ENCODE measurements at regions not wholly inside any gene's neighbourhood (a gene's known extent, or its start where the extent isn't known, plus 50 kb on each side); places are given as distances from the start of the nearest gene placed in this dataset.

DNA sequence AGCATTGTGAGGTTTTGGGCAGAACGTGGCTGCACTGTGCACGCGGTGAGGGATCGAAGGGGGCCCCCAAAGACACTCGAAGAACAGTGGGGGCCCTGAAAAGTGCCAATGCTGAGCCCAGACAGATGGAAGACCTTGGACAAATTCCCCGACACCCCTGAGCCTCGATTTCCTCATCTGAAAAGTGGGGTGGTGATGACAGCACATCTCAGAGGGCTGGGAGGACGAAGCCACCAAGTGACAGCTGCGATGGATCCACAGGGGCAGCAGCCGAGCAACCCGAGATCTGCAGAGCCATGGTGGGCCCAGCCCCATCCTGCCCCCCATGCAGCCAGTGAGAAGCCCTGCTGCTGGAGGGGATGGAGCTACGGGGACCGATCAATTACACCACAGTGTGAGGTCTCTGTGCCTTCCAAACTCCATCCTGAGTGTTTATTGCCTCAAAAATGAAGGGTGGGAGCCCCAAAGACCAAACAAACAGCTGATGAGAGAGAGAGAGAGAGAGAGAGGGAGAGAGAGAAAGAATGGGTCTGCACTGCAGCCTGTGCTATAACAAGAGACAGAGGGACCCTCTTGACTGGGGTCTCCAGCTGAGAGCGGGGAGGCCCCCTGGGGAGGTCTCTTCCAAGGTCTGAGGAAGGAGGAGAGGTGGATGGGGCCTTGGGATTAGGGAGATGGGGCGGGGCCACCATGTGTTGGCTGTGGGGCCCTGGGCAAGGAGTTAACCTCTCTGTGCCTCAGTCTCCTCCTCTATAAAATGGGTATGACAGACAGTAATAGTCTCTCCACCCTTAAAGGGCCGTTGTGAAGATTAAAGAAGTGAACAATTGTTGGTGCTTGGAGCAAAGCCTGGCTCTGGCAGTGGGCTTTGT lies 134.4 kb upstream of the IER5L start:
- DNase-seq = peak in 1 of 14 experiments; percentile 6
- POLR2A ChIA-PET = no interaction called here
- H3K27me3 ChIP-seq (ENCODE audit: control insufficient read depth in 1 of 2, insufficient read depth in 2 of 2, low read length in 2 of 2) = no peaks in the 10 kb centered on the region

DNA sequence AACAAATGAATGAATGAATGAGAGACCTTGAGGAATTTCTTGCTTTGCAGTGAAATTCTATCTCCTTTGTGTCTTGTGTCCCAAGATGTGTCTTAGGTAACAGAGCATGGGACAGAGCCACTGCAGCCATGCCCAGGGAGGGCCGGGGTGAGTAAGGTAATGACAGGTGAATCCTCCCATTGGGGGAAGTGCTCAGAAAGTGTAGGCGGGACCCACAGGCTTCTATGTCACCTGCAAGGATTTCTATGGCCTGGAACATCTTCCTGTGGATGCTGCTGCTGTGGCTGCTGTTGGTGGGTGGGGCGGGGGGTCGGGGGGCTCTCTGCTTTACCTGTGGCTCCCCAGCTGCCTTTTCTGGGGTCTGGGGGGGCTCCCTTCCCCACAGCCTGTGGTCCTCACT lies 133.6 kb upstream of the IER5L start:
- no peak for ATAC-seq (ENCODE audit: poor library complexity)
- TF ChIP-seq, protein P1, sequence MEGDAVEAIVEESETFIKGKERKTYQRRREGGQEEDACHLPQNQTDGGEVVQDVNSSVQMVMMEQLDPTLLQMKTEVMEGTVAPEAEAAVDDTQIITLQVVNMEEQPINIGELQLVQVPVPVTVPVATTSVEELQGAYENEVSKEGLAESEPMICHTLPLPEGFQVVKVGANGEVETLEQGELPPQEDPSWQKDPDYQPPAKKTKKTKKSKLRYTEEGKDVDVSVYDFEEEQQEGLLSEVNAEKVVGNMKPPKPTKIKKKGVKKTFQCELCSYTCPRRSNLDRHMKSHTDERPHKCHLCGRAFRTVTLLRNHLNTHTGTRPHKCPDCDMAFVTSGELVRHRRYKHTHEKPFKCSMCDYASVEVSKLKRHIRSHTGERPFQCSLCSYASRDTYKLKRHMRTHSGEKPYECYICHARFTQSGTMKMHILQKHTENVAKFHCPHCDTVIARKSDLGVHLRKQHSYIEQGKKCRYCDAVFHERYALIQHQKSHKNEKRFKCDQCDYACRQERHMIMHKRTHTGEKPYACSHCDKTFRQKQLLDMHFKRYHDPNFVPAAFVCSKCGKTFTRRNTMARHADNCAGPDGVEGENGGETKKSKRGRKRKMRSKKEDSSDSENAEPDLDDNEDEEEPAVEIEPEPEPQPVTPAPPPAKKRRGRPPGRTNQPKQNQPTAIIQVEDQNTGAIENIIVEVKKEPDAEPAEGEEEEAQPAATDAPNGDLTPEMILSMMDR (IDR thresholded peaks at IDR 0.05) = no peak
- Histone ChIP-seq H3K27me3 (ENCODE audit: control insufficient read depth in 1 of 2, insufficient read depth in 2 of 2, low read length in 2 of 2) (no peaks in the 10 kb centered on the region), H3K36me3 (ENCODE audit: insufficient read depth, low read length) (no peaks in the 10 kb centered on the region), H3K4me1 (ENCODE audit: insufficient read depth, low read length) (peaks cover 5% of the 10 kb centered on the region), H3K27ac (ENCODE audit: low read depth in 1 of 2, low read length in 2 of 2) (no peak overlapping the region), H3K9me3 (ENCODE audit: control insufficient read depth in 1 of 2, insufficient read depth in 1 of 2, low read length in 2 of 2) (no peaks in the 10 kb centered on the region), H3K4me3 (ENCODE audit: low read length) (no peak overlapping the region)
- intact Hi-C loops (cut with DNase I, micrococcal nuclease) = no loop called here
- POLR2A ChIA-PET = no interaction called here
- Mint-ChIP-seq H3K27ac (no peak overlapping the region), H3K36me3 (ENCODE audit: low read depth) (no peaks in the 10 kb centered on the region), H3K9me3 (no peaks in the 10 kb centered on the region), H3K27me3 (no peaks in the 10 kb centered on the region), H3K4me1 (ENCODE audit: low read depth) (peaks cover 9% of the 10 kb centered on the region), H3K4me3 (no peak overlapping the region)
- DNase-seq = peak in 1 of 14 experiments; percentile 3
- CTCF ChIA-PET = no interaction called here

More for the DNA sequence above, 134.4 kb upstream of the IER5L start:
- H3K9me3 Mint-ChIP-seq = no peaks in the 10 kb centered on the region
- TF ChIP-seq, protein P1 (IDR thresholded peaks at IDR 0.05) = no peak
- intact Hi-C loops (cut with DNase I, micrococcal nuclease) = no loop called here
- no peak for ATAC-seq (ENCODE audit: poor library complexity)
- peaks cover 1% of the 10 kb centered on the region for H3K4me1 ChIP-seq (ENCODE audit: insufficient read depth, low read length)
- peaks cover 2% of the 10 kb centered on the region for H3K4me1 Mint-ChIP-seq (ENCODE audit: low read depth)
- no peak overlapping the region for H3K27ac Mint-ChIP-seq
- no peaks in the 10 kb centered on the region for H3K36me3 ChIP-seq (ENCODE audit: insufficient read depth, low read length)
- CTCF ChIA-PET = interaction anchor here (0.6 kb wide), 1 partner anchor 65 kb away, joined by 3 read pairs; no protein-coding TSS in a partner anchor
- H3K4me3 ChIP-seq (ENCODE audit: low read length) = no peak overlapping the region
- H3K36me3 Mint-ChIP-seq (ENCODE audit: low read depth) = no peaks in the 10 kb centered on the region
- no peaks in the 10 kb centered on the region for H3K9me3 ChIP-seq (ENCODE audit: control insufficient read depth in 1 of 2, insufficient read depth in 1 of 2, low read length in 2 of 2)
- no peak overlapping the region for H3K4me3 Mint-ChIP-seq
- no peak overlapping the region for H3K27ac ChIP-seq (ENCODE audit: low read depth in 1 of 2, low read length in 2 of 2)
- H3K27me3 Mint-ChIP-seq = no peaks in the 10 kb centered on the region

DNA sequence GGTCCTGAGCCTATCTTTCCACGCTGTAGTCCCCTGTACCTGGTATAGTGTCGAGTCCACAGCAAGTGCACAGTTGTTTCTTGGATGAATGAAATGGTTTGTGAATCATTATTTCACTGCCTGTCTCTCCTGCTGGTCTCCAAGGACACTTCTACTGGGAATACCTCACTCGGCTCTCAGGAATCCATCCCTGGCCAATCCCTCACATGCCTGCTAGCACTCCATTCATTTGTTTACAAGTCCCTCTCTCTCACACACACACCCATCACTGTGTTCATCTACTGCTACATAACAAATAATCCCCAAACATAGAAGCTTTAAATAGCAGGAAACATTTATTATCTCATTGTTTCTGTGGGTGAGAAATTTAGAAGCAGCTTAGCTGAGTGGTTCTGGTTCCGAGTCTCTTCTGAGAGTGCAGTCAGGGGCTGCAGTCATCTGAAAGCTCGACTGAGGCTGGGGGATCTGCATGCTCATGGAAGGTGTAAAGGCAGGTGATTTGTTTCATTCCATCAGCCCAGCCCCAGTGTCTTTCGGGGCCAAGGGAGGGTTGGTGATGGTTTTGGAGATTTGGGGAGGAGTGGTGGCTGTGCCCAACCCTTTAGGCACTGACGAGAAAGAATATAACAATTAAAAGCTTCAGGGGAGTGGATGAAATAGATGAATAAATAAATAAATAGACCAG lies 132.7 kb upstream of the IER5L start:
- no peaks in the 10 kb centered on the region for H3K27me3 ChIP-seq (ENCODE audit: control insufficient read depth in 1 of 2, insufficient read depth in 2 of 2, low read length in 2 of 2)
- H3K27ac ChIP-seq (ENCODE audit: low read depth in 1 of 2, low read length in 2 of 2) = no peak overlapping the region
- ChIA-PET POLR2A (no interaction called here), CTCF (no interaction called here)
- H3K27me3 Mint-ChIP-seq = no peaks in the 10 kb centered on the region
- TF ChIP-seq, protein P1 (IDR thresholded peaks at IDR 0.05) = no peak
- peaks cover 5% of the 10 kb centered on the region for H3K4me1 ChIP-seq (ENCODE audit: insufficient read depth, low read length)
- DNase-seq (no peak), ATAC-seq (ENCODE audit: poor library complexity) (no peak)
- no peak overlapping the region for H3K4me3 ChIP-seq (ENCODE audit: low read length)
- H3K4me3 Mint-ChIP-seq = no peak overlapping the region
- H3K36me3 Mint-ChIP-seq (ENCODE audit: low read depth) = no peaks in the 10 kb centered on the region
- intact Hi-C loops (cut with DNase I, micrococcal nuclease) = no loop called here
- no peaks in the 10 kb centered on the region for H3K9me3 ChIP-seq (ENCODE audit: control insufficient read depth in 1 of 2, insufficient read depth in 1 of 2, low read length in 2 of 2)
- no peaks in the 10 kb centered on the region for H3K9me3 Mint-ChIP-seq
- peaks cover 9% of the 10 kb centered on the region for H3K4me1 Mint-ChIP-seq (ENCODE audit: low read depth)
- no peaks in the 10 kb centered on the region for H3K36me3 ChIP-seq (ENCODE audit: insufficient read depth, low read length)
- no peak overlapping the region for H3K27ac Mint-ChIP-seq

Measured in CD4-positive, alpha-beta T cell (primary cell).